Breast epithelium (tissue), 3 donors: ENCODE measurements at regions not wholly inside any gene's neighbourhood (a gene's known extent, or its start where the extent isn't known, plus 50 kb on each side); places are given as distances from the start of the nearest gene placed in this dataset.

Source experiments
- CTCF ChIP-seq, 3 donors: fragments of 450-650 bp; IDR thresholded peaks; one replicate each; pipeline ENCODE4 v1.5.1; 2016 to 2017; ENCODE audit warnings: antibody characterized with exemption in 3 of 3, mild to moderate bottlenecking in 3 of 3, moderate library complexity in 3 of 3
- POLR2AphosphoS5 ChIP-seq, 3 donors: sonication (generic); formaldehyde crosslinking; IDR thresholded peaks; one replicate each; pipeline ENCODE4 v1.6.1; 2017; ENCODE audit warnings: antibody characterized with exemption in 3 of 3

- TF ChIP-seq CTCF (IDR thresholded peaks at IDR 0.05) (no peak), POLR2AphosphoS5 (IDR thresholded peaks at IDR 0.05) (no peak)
Measured at GRCh38 chr5:133844836-133845235, 123.6 kb downstream of the C5orf15 start.
